ENCODE measurements at regions not wholly inside any gene's neighbourhood (a gene's known extent, or its start where the extent isn't known, plus 50 kb on each side); places are given as distances from the start of the nearest gene placed in this dataset.
"Not testable (repeated sequence)": the region's sequence is repeated elsewhere in the genome, so short reads cannot be mapped to it uniquely, and the experiment has no call there.

DNA sequence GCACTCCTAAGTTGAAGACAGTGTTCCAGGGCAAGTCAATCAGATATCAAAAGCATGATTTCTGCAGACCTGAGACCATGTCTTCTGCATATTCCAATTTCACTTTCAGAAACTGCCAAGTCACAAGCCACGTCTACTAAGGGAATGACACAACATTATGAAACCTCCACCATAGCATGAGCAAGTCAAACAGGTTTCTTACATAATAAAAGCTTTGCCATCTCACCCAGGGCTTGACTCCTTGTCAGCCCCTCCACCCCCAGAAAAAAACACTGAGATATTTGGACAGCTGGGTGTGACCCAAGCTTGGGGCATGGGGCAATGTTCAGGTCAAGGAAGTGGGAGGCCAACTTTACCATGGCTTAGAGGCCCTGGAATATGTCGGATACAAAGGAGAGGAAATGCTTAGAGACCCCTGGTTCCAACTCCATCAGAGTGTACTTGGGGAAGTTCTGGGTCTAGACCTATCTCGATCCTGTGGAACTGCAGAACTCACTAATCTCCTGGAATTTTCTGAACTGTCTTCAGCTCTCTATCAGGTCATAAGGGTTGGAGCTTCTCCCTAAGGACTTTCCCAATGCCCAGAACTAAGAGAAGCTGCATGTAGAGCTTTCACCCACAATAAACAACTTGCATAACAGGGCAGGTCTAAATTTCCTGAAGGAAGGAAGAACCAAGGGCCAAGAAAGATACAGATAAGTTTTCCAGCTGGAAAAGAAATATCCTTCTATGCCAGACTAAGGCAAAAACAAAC, 80.6 kb upstream of the NAMPT start:
- FAIRE-seq (no peak), ATAC-seq (no peak), DNase-seq (ENCODE audit: low spot score) (no peak)
- POLR2A ChIA-PET: no interaction called here
- Histone ChIP-seq H3K36me3 (replicated peaks in 1 of 2; ENCODE audit: control insufficient read depth in 1 of 2, insufficient read depth in 2 of 2, low read length in 2 of 2) (no peaks in the 10 kb centered on the region), H3K9me3 (ENCODE audit: low read length) (no peaks in the 10 kb centered on the region), H4K20me1 (ENCODE audit: insufficient read depth, low read length) (no peaks in the 10 kb centered on the region), H3K27me3 (ENCODE audit: control insufficient read depth in 1 of 2, insufficient read depth in 2 of 2, low read length in 2 of 2) (peaks cover 0 to 9% of the 10 kb centered on the region in 2 experiments; a peak in 1 of 5 replicates), H2AFZ (ENCODE audit: low read length) (no peak overlapping the region), H3K4me1 (ENCODE audit: insufficient read depth, low read length) (no peaks in the 10 kb centered on the region), H3K27ac (ENCODE audit: extremely low read length, insufficient read depth, low read length) (no peak overlapping the region), H3K4me2 (ENCODE audit: low read depth, low read length) (no peak overlapping the region), H3K79me2 (ENCODE audit: insufficient read depth, low read length) (no peaks in the 10 kb centered on the region), H3K4me3 (replicated peaks in 1 of 3; ENCODE audit: insufficient read depth in 1 of 3, low read depth in 2 of 3, low read length in 3 of 3) (no peak overlapping the region), H3K9ac (ENCODE audit: insufficient read depth, low read depth, low read length) (no peak overlapping the region)
- BruUV-seq (replicated peaks): no TSS peak
- CTCF ChIA-PET (ENCODE audit: low intra/inter-chr PET ratio, low total read pairs): no interaction called here
- 22% methylated on average over 3 of the region's 3 CpGs for WGBS (ENCODE audit: low lambda C conversion rate)
- in situ Hi-C loops (cut with HindIII; ENCODE audit: extremely low pct_ligation_motif_present, low pct_unique_long_range_greater_than_20kb): loop anchor here (5.0 kb wide), 1 partner anchor 188 kb away; no protein-coding TSS in a partner anchor
- intact Hi-C loops (cut with micrococcal nuclease; ENCODE audit: unreplicated experiment): no loop called here
- TF ChIP-seq, protein P1, sequence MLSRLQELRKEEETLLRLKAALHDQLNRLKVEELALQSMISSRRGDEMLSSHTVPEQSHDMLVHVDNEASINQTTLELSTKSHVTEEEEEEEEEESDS (CRISPR knock-in tag; IDR thresholded peaks at IDR 0.05; ENCODE audit: borderline replicate concordance): no peak
- TF ChIP-seq TBX2 (CRISPR knock-in tag; IDR thresholded peaks at IDR 0.05; ENCODE audit: borderline replicate concordance) (no peak), ATF7-NPFF (CRISPR knock-in tag; IDR thresholded peaks at IDR 0.05; ENCODE audit: low read depth) (no peak), SPEN (CRISPR knock-in tag; IDR thresholded peaks at IDR 0.05; ENCODE audit: low read depth) (no peak), ZFAT (CRISPR knock-in tag; conservative IDR thresholded peaks at IDR 0.05) (no peak), CHD4 (IDR thresholded peaks at IDR 0.05; ENCODE audit: borderline replicate concordance, low read length) (no peak)
- TF ChIP-seq, protein P2, sequence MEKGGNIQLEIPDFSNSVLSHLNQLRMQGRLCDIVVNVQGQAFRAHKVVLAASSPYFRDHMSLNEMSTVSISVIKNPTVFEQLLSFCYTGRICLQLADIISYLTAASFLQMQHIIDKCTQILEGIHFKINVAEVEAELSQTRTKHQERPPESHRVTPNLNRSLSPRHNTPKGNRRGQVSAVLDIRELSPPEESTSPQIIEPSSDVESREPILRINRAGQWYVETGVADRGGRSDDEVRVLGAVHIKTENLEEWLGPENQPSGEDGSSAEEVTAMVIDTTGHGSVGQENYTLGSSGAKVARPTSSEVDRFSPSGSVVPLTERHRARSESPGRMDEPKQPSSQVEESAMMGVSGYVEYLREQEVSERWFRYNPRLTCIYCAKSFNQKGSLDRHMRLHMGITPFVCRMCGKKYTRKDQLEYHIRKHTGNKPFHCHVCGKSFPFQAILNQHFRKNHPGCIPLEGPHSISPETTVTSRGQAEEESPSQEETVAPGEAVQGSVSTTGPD (CRISPR knock-in tag; IDR thresholded peaks at IDR 0.05): no peak
- TF ChIP-seq, protein P3, sequence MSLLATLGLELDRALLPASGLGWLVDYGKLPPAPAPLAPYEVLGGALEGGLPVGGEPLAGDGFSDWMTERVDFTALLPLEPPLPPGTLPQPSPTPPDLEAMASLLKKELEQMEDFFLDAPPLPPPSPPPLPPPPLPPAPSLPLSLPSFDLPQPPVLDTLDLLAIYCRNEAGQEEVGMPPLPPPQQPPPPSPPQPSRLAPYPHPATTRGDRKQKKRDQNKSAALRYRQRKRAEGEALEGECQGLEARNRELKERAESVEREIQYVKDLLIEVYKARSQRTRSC (CRISPR knock-in tag; IDR thresholded peaks at IDR 0.05; ENCODE audit: low read depth): no peak
- TF ChIP-seq, protein P4, sequence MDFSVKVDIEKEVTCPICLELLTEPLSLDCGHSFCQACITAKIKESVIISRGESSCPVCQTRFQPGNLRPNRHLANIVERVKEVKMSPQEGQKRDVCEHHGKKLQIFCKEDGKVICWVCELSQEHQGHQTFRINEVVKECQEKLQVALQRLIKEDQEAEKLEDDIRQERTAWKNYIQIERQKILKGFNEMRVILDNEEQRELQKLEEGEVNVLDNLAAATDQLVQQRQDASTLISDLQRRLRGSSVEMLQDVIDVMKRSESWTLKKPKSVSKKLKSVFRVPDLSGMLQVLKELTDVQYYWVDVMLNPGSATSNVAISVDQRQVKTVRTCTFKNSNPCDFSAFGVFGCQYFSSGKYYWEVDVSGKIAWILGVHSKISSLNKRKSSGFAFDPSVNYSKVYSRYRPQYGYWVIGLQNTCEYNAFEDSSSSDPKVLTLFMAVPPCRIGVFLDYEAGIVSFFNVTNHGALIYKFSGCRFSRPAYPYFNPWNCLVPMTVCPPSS (IDR thresholded peaks at IDR 0.05): no peak

DNA sequence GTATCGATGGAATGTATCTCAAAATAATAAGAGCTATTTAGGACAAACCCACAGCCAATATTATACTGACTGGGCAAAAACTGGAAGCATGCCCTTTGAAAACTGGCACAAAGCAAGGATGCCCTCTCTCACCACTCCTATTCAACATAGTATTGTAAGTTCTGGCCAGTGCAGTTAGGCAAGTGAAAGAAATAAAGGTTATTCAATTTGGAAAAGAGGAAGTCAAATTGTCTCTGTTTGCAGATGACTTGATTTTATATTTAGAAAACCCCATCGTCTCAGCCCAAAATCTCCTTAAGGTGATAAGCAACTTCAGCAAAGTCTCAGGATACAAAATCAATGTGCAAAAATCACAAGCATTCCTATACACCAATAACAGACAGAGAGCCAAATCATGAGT, 77.7 kb upstream of the NAMPT start:
- H3K4me3 ChIP-seq (replicated peaks in 1 of 3; ENCODE audit: insufficient read depth in 1 of 3, low read depth in 2 of 3, low read length in 3 of 3); H3K4me1 ChIP-seq (ENCODE audit: insufficient read depth, low read length); intact Hi-C loops (cut with micrococcal nuclease; ENCODE audit: unreplicated experiment); H3K36me3 ChIP-seq (replicated peaks in 1 of 2; ENCODE audit: control insufficient read depth in 1 of 2, insufficient read depth in 2 of 2, low read length in 2 of 2); DNase-seq (ENCODE audit: low spot score); H2AFZ ChIP-seq (ENCODE audit: low read length); H3K79me2 ChIP-seq (ENCODE audit: insufficient read depth, low read length); H3K9ac ChIP-seq (ENCODE audit: insufficient read depth, low read depth, low read length); in situ Hi-C loops (cut with HindIII; ENCODE audit: extremely low pct_ligation_motif_present, low pct_unique_long_range_greater_than_20kb); H3K27ac ChIP-seq (ENCODE audit: extremely low read length, insufficient read depth, low read length); ATAC-seq; POLR2A ChIA-PET; FAIRE-seq; CTCF ChIA-PET (ENCODE audit: low intra/inter-chr PET ratio, low total read pairs); H3K27me3 ChIP-seq (ENCODE audit: control insufficient read depth in 1 of 2, insufficient read depth in 2 of 2, low read length in 2 of 2); BruUV-seq (replicated peaks); H3K9me3 ChIP-seq (ENCODE audit: low read length); H4K20me1 ChIP-seq (ENCODE audit: insufficient read depth, low read length); H3K4me2 ChIP-seq (ENCODE audit: low read depth, low read length): not testable (repeated sequence)
- 26% methylated on average over 2 of the region's 2 CpGs for WGBS (ENCODE audit: low lambda C conversion rate)

All from HepG2 (cell line).